Loucy (cell line): ENCODE measurements at regions not wholly inside any gene's neighbourhood (a gene's known extent, or its start where the extent isn't known, plus 50 kb on each side); places are given as distances from the start of the nearest gene placed in this dataset.

Source experiments
- H2AFZ ChIP-seq: fragments of 200-600 bp; sonication (generic); 2 replicates; pipeline ENCODE4 v1.6.0; 2016; ENCODE audit warnings: antibody characterized with exemption, mild to moderate bottlenecking, low read length, moderate library complexity
- H3F3A ChIP-seq: fragments of 200-600 bp; 2 replicates; pipeline ENCODE4 v1.6.0; 2016; ENCODE audit warnings: antibody characterized with exemption, low read depth, mild to moderate bottlenecking
- H3K27me3 ChIP-seq: fragments of 200-600 bp; sonication (generic); 2 replicates; pipeline ENCODE4 v1.6.1; 2014; ENCODE audit warnings: low read length, mild to moderate bottlenecking; ENCODE audit not compliant: insufficient read depth, poor library complexity, severe bottlenecking
- H3K36me3 ChIP-seq: fragments of 200-600 bp; sonication (generic); 2 replicates; pipeline ENCODE4 v1.6.1; 2016; ENCODE audit warnings: low read length; ENCODE audit not compliant: insufficient read depth
- H3K4me1 ChIP-seq: fragments of 200-600 bp; sonication (generic); 2 replicates; pipeline ENCODE4 v1.5.1; 2014; ENCODE audit warnings: low read length, mild to moderate bottlenecking; ENCODE audit not compliant: insufficient read depth, poor library complexity, severe bottlenecking
- H3K4me2 ChIP-seq: fragments of 200-600 bp; sonication (generic); 2 replicates; pipeline ENCODE4 v1.6.0; 2014; ENCODE audit warnings: antibody characterized with exemption, low read length, low read depth, mild to moderate bottlenecking; ENCODE audit not compliant: poor library complexity, severe bottlenecking
- H3K4me3 ChIP-seq: fragments of 200-600 bp; sonication (generic); 2 replicates; pipeline ENCODE4 v1.5.1; 2014; ENCODE audit warnings: low read length, mild to moderate bottlenecking, mixed read lengths; ENCODE audit not compliant: poor library complexity, severe bottlenecking
- H3K79me2 ChIP-seq: fragments of 200-600 bp; sonication (generic); 2 replicates; pipeline ENCODE4 v1.6.1; 2014; ENCODE audit warnings: low read length; ENCODE audit not compliant: insufficient read depth
- H3K9ac ChIP-seq: fragments of 200-600 bp; sonication (generic); 2 replicates; pipeline ENCODE4 v1.6.0; 2014; ENCODE audit warnings: mild to moderate bottlenecking, low read depth, low read length, moderate library complexity; ENCODE audit not compliant: poor library complexity, severe bottlenecking
- H3K9me2 ChIP-seq: fragments of 200-600 bp; sonication (generic); replicated peaks from 2 replicates; pipeline ENCODE4 v1.6.1; 2016; ENCODE audit warnings: low read depth, low read length, mixed read lengths
- H3K9me3 ChIP-seq: fragments of 200-600 bp; sonication (generic); 2 replicates; pipeline ENCODE4 v1.6.1; 2014; ENCODE audit warnings: mild to moderate bottlenecking, antibody characterized with exemption, low read length, low read depth; ENCODE audit not compliant: insufficient read depth
- H4K20me1 ChIP-seq: fragments of 200-600 bp; sonication (generic); 2 replicates; pipeline ENCODE4 v1.6.0; 2014; ENCODE audit warnings: antibody characterized with exemption, low read length, mild to moderate bottlenecking; ENCODE audit not compliant: insufficient read depth, poor library complexity, severe bottlenecking
- EZH2phosphoT487 ChIP-seq: fragments of 200-600 bp; IDR thresholded peaks from 2 replicates; pipeline ENCODE4 v1.6.1; 2018; ENCODE audit warnings: antibody characterized with exemption, mild to moderate bottlenecking, moderate library complexity, borderline replicate concordance
- TF ChIP-seq, protein P1 (sequence below): fragments of 200-600 bp; sonication (generic); conservative IDR thresholded peaks from 2 replicates; pipeline ENCODE4 v1.5.1; 2014; ENCODE audit warnings: mild to moderate bottlenecking, antibody characterized with exemption, low read length

GRCh38 chr18:46402945-46403344 is 254.1 kb downstream of the LOXHD1 start:
- H3K27me3 ChIP-seq, result no peaks in the 10 kb centered on the region
- H3K9me2 ChIP-seq, result no peaks in the 10 kb centered on the region
- H2AFZ ChIP-seq, result no peak overlapping the region
- H3F3A ChIP-seq, result no peaks in the 10 kb centered on the region
- H3K9me3 ChIP-seq, result no peaks in the 10 kb centered on the region
- no peaks in the 10 kb centered on the region for H3K36me3 ChIP-seq
- no peak overlapping the region for H3K4me2 ChIP-seq
- H4K20me1 ChIP-seq, result no peaks in the 10 kb centered on the region
- H3K4me1 ChIP-seq, result no peaks in the 10 kb centered on the region
- H3K4me3 ChIP-seq, result no peak overlapping the region
- no peaks in the 10 kb centered on the region for H3K79me2 ChIP-seq
- no peak for TF ChIP-seq EZH2phosphoT487
- TF ChIP-seq, protein P1, sequence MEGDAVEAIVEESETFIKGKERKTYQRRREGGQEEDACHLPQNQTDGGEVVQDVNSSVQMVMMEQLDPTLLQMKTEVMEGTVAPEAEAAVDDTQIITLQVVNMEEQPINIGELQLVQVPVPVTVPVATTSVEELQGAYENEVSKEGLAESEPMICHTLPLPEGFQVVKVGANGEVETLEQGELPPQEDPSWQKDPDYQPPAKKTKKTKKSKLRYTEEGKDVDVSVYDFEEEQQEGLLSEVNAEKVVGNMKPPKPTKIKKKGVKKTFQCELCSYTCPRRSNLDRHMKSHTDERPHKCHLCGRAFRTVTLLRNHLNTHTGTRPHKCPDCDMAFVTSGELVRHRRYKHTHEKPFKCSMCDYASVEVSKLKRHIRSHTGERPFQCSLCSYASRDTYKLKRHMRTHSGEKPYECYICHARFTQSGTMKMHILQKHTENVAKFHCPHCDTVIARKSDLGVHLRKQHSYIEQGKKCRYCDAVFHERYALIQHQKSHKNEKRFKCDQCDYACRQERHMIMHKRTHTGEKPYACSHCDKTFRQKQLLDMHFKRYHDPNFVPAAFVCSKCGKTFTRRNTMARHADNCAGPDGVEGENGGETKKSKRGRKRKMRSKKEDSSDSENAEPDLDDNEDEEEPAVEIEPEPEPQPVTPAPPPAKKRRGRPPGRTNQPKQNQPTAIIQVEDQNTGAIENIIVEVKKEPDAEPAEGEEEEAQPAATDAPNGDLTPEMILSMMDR, result no peak
- no peak overlapping the region for H3K9ac ChIP-seq

DNA sequence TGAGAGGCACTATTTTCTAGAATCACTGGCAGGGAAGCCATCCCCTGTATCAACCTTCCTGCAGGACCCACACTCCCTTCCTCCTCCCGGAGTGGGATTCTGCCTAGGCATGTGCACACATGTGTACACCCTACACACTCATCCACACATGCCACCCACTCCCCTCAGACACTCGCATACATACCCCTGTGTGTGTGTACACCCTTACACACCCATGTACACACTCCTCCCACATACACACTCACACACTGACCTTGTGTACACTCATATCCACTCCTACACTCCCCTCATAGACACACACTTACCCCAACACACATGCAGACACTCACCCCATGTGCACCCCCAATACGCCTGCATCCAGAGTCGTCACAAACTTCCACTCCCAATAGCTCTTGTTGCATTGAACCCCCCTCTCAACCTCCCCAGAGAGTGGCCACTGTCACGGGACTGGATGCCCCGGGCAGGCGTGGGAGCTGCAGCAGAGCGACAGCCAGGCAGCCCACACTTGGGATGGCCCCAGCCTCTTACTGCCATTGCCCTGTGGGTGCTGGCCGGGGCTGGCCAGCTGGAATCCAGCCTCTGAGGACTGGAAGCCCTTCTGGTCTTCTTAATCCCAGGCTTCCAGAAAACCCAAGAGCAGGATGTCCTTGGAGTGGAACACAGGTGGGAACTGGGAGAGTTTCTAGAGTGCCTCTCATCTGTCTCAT is 251.0 kb downstream of the LOXHD1 start:
- H3K4me1 ChIP-seq, result no peaks in the 10 kb centered on the region
- H3K9me3 ChIP-seq, result no peaks in the 10 kb centered on the region
- H3K9ac ChIP-seq, result no peak overlapping the region
- no peak overlapping the region for H2AFZ ChIP-seq
- H3F3A ChIP-seq, result no peaks in the 10 kb centered on the region
- no peaks in the 10 kb centered on the region for H4K20me1 ChIP-seq
- H3K4me2 ChIP-seq, result no peak overlapping the region
- no peak overlapping the region for H3K4me3 ChIP-seq
- no peaks in the 10 kb centered on the region for H3K9me2 ChIP-seq
- H3K79me2 ChIP-seq, result no peaks in the 10 kb centered on the region
- no peaks in the 10 kb centered on the region for H3K27me3 ChIP-seq
- TF ChIP-seq, protein P1, result no peak
- TF ChIP-seq EZH2phosphoT487, result no peak
- no peaks in the 10 kb centered on the region for H3K36me3 ChIP-seq

GRCh38 chr18:46406539-46406932 is 250.5 kb downstream of the LOXHD1 start:
- Histone ChIP-seq H3K4me3 (no peak overlapping the region), H3K36me3 (no peaks in the 10 kb centered on the region), H3K27me3 (no peaks in the 10 kb centered on the region), H3K9me2 (no peaks in the 10 kb centered on the region), H3K9me3 (no peaks in the 10 kb centered on the region), H3K4me1 (no peaks in the 10 kb centered on the region), H2AFZ (no peak overlapping the region), H3K9ac (no peak overlapping the region), H3K4me2 (no peak overlapping the region), H3K79me2 (no peaks in the 10 kb centered on the region), H3F3A (no peaks in the 10 kb centered on the region), H4K20me1 (no peaks in the 10 kb centered on the region)
- no peak for TF ChIP-seq EZH2phosphoT487
- TF ChIP-seq, protein P1, result no peak
